ENCODE measurements at regions not wholly inside any gene's neighbourhood (a gene's known extent, or its start where the extent isn't known, plus 50 kb on each side); places are given as distances from the start of the nearest gene placed in this dataset.

GRCh38 chr10:61356354-61356753 is 96.8 kb downstream of the TMEM26 start:
- DNase-seq (ENCODE audit: low read depth, low spot score) = no peak
- CTCF ChIA-PET = no interaction called here
- Histone ChIP-seq H3K9me3 (ENCODE audit: control insufficient read depth, insufficient read depth, low read length) (no peaks in the 10 kb centered on the region), H3K27ac (ENCODE audit: low read depth, low read length) (no peak overlapping the region), H3K4me3 (ENCODE audit: low read depth, low read length) (no peak overlapping the region), H3K27me3 (ENCODE audit: control insufficient read depth, insufficient read depth, low read length) (no peaks in the 10 kb centered on the region)
- POLR2A ChIA-PET = no interaction called here
- no peak for TF ChIP-seq CTCF (IDR thresholded peaks at IDR 0.05; ENCODE audit: low read depth, low read length)

- no peak for DNase-seq (ENCODE audit: low read depth, low spot score)
- no peak overlapping the region for H3K4me3 ChIP-seq (ENCODE audit: low read depth, low read length)
- H3K27ac ChIP-seq (ENCODE audit: low read depth, low read length) = no peak overlapping the region
- no peak for TF ChIP-seq CTCF (IDR thresholded peaks at IDR 0.05; ENCODE audit: low read depth, low read length)
- no peaks in the 10 kb centered on the region for H3K27me3 ChIP-seq (ENCODE audit: control insufficient read depth, insufficient read depth, low read length)
- CTCF ChIA-PET = no interaction called here
- H3K9me3 ChIP-seq (ENCODE audit: control insufficient read depth, insufficient read depth, low read length) = no peaks in the 10 kb centered on the region
- POLR2A ChIA-PET = no interaction called here
Measured at GRCh38 chr10:61355211-61355610, 98.0 kb downstream of the TMEM26 start.

- TF ChIP-seq CTCF (IDR thresholded peaks at IDR 0.05; ENCODE audit: low read depth, low read length) = no peak
- ChIA-PET CTCF (no interaction called here), POLR2A (no interaction called here)
- Histone ChIP-seq H3K9me3 (ENCODE audit: control insufficient read depth, insufficient read depth, low read length) (no peaks in the 10 kb centered on the region), H3K27me3 (ENCODE audit: control insufficient read depth, insufficient read depth, low read length) (no peaks in the 10 kb centered on the region), H3K27ac (ENCODE audit: low read depth, low read length) (no peak overlapping the region), H3K4me3 (ENCODE audit: low read depth, low read length) (no peak overlapping the region)
- DNase-seq (ENCODE audit: low read depth, low spot score) = no peak
Measured at GRCh38 chr10:61354401-61354975, 98.7 kb downstream of the TMEM26 start.

- POLR2A ChIA-PET = no interaction called here
- Histone ChIP-seq H3K27me3 (ENCODE audit: control insufficient read depth, insufficient read depth, low read length) (no peaks in the 10 kb centered on the region), H3K9me3 (ENCODE audit: control insufficient read depth, insufficient read depth, low read length) (no peaks in the 10 kb centered on the region), H3K4me3 (ENCODE audit: low read depth, low read length) (no peak overlapping the region), H3K27ac (ENCODE audit: low read depth, low read length) (no peak overlapping the region)
- CTCF ChIA-PET = no interaction called here
- DNase-seq (ENCODE audit: low read depth, low spot score) = no peak
- no peak for TF ChIP-seq CTCF (IDR thresholded peaks at IDR 0.05; ENCODE audit: low read depth, low read length)
Measured at GRCh38 chr10:61350794-61351193, 102.4 kb downstream of the TMEM26 start.

GRCh38 chr10:61350068-61350467 is 103.1 kb downstream of the TMEM26 start:
- no peaks in the 10 kb centered on the region for H3K9me3 ChIP-seq (ENCODE audit: control insufficient read depth, insufficient read depth, low read length)
- H3K4me3 ChIP-seq (ENCODE audit: low read depth, low read length) = no peak overlapping the region
- no peak for TF ChIP-seq CTCF (IDR thresholded peaks at IDR 0.05; ENCODE audit: low read depth, low read length)
- no peak for DNase-seq (ENCODE audit: low read depth, low spot score)
- ChIA-PET POLR2A (no interaction called here), CTCF (no interaction called here)
- no peak overlapping the region for H3K27ac ChIP-seq (ENCODE audit: low read depth, low read length)
- no peaks in the 10 kb centered on the region for H3K27me3 ChIP-seq (ENCODE audit: control insufficient read depth, insufficient read depth, low read length)
